Muscle layer of colon (tissue), 2 donors: ENCODE measurements at regions not wholly inside any gene's neighbourhood (a gene's known extent, or its start where the extent isn't known, plus 50 kb on each side); places are given as distances from the start of the nearest gene placed in this dataset.

Source experiments
- H3K27ac ChIP-seq: one replicate; pipeline ENCODE4 v1.7.0; 2013; ENCODE audit warnings: low read depth, mild to moderate bottlenecking, low read length, moderate library complexity
- H3K27me3 ChIP-seq, 2 donors: one replicate each; pipeline ENCODE4 v1.7.0; 2013; ENCODE audit warnings: low read length in 2 of 2, mild to moderate bottlenecking in 2 of 2; ENCODE audit not compliant: insufficient read depth in 2 of 2, control insufficient read depth in 1 of 2
- H3K36me3 ChIP-seq: one replicate; pipeline ENCODE4 v1.7.0; 2013; ENCODE audit warnings: mild to moderate bottlenecking, low read length; ENCODE audit not compliant: insufficient read depth
- H3K4me1 ChIP-seq: one replicate; pipeline ENCODE4 v1.7.0; 2013; ENCODE audit warnings: mild to moderate bottlenecking, low read length; ENCODE audit not compliant: insufficient read depth
- H3K4me3 ChIP-seq, 2 donors: one replicate each; pipeline ENCODE4 v1.7.0; 2013; ENCODE audit warnings: low read length in 2 of 2, low read depth in 1 of 2, mild to moderate bottlenecking in 1 of 2, moderate library complexity in 1 of 2
- H3K9ac ChIP-seq: one replicate; pipeline ENCODE4 v1.7.0; 2013; ENCODE audit warnings: low read length
- H3K9me3 ChIP-seq: one replicate; pipeline ENCODE4 v1.7.0; 2013; ENCODE audit warnings: mild to moderate bottlenecking, low read length
- donor health status: abdominal sarcoma.
- donor health status: Adenocarcinoma of cecum.

DNA sequence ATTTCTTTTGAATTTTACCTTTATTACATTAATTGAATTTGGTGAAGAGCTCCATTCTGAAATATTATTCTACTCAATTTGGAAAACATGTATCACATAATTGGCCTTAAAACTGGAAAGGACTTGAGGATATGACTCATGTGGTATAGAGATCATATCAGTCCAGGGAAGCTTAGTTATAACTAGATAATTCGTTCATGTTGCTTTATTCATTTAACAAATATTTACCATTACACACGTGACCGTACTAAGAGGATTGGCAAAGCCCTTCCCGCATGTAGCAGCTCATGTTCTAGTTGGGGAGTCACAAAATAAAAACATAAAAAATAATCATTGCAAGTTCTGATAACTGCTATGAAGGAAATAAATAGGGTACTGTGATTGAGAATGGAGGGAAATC is 1816.5 kb downstream of the MAT2B start:
- Histone ChIP-seq H3K36me3 (no peaks in the 10 kb centered on the region), H3K4me1 (no peaks in the 10 kb centered on the region), H3K27me3 (no peaks in the 10 kb centered on the region), H3K4me3 (no peak overlapping the region), H3K27ac (no peak overlapping the region), H3K9me3 (no peaks in the 10 kb centered on the region), H3K9ac (no peak overlapping the region)

DNA sequence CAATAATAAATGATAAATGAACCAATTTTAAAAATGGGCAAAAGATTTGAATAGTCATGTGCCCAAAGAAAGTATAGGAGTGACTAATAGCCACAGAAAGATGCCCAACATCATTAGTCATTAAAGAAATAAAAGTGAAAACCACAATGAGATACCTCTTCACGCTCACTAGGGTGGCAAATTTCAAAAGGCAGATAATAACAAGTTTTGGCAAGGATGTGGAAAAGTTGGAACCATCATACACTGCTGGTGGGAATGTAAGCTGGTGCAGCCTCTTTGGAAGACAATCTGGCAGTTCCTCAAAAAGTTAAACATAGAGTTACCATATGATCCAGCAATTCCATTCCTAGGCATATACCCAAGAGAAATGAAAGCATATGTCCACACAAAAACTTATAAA is 1819.8 kb downstream of the MAT2B start:
- H3K36me3 ChIP-seq = no peaks in the 10 kb centered on the region
- no peak overlapping the region for H3K9ac ChIP-seq
- no peak overlapping the region for H3K27ac ChIP-seq
- H3K9me3 ChIP-seq = no peaks in the 10 kb centered on the region
- no peaks in the 10 kb centered on the region for H3K4me1 ChIP-seq
- H3K27me3 ChIP-seq = no peaks in the 10 kb centered on the region
- no peak overlapping the region for H3K4me3 ChIP-seq

DNA sequence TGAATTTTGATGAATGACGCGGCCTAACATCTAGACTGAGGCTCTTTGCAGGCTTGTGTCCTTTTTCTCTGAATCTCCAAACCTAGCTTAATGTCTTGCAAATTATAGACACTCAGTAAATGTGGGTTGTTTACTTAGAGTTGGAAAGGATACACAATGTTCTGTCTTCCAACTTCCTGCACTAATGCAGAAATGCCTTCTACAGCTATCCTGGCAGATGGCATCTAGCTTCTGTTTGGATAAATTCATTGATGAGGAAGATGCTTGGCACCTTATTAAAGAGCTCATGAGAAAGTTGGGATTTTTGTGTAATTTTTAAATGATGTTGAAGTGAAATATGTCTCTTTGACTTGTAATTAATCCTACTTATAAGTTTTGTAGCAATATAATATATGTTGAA is 1822.2 kb downstream of the MAT2B start:
- no peaks in the 10 kb centered on the region for H3K27me3 ChIP-seq
- no peak overlapping the region for H3K27ac ChIP-seq
- no peaks in the 10 kb centered on the region for H3K9me3 ChIP-seq
- no peak overlapping the region for H3K4me3 ChIP-seq
- H3K9ac ChIP-seq = no peak overlapping the region
- H3K4me1 ChIP-seq = no peaks in the 10 kb centered on the region
- no peaks in the 10 kb centered on the region for H3K36me3 ChIP-seq

DNA sequence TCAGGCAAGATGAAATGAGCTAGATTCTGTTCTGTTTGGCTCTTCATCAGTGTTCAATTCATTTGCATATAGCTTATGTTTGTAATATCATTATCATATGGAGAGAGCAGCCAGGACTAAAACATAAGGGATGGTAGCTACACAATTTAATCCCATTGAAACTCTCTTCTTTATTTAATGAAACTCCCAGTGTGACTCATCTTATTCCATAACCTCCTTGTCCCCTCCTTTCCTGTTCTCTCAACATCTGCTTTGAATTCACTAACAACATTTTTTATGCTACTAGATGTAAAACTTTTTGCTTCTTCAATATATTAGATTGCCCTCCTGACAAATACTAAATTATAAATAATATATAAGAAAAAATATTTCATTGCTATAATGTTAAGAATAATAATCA is 1823.4 kb downstream of the MAT2B start:
- no peaks in the 10 kb centered on the region for H3K9me3 ChIP-seq
- H3K27me3 ChIP-seq = no peaks in the 10 kb centered on the region
- no peaks in the 10 kb centered on the region for H3K4me1 ChIP-seq
- H3K9ac ChIP-seq = no peak overlapping the region
- H3K4me3 ChIP-seq = no peak overlapping the region
- no peak overlapping the region for H3K27ac ChIP-seq
- no peaks in the 10 kb centered on the region for H3K36me3 ChIP-seq

DNA sequence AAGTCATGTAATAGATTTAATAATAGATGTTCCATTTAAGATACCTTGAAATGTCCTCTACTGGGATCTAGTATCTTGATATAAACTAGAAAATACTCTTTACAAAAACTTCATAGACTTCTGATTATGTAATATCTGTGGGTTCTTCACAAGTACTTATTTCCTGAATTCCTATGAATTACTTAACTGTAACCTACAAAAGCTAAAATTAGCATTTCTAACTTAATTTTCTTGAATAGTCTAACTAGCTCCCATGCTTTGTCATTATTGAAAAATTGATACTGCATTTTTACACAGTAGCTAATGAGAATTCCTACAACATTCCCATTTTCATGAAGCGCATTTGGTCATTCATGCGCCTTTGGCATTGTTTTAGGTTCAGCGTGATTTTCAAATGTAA is 1828.2 kb downstream of the MAT2B start:
- no peak overlapping the region for H3K27ac ChIP-seq
- H3K9me3 ChIP-seq = no peaks in the 10 kb centered on the region
- no peaks in the 10 kb centered on the region for H3K36me3 ChIP-seq
- H3K4me3 ChIP-seq = no peak overlapping the region
- no peaks in the 10 kb centered on the region for H3K4me1 ChIP-seq
- H3K9ac ChIP-seq = no peak overlapping the region
- no peaks in the 10 kb centered on the region for H3K27me3 ChIP-seq

DNA sequence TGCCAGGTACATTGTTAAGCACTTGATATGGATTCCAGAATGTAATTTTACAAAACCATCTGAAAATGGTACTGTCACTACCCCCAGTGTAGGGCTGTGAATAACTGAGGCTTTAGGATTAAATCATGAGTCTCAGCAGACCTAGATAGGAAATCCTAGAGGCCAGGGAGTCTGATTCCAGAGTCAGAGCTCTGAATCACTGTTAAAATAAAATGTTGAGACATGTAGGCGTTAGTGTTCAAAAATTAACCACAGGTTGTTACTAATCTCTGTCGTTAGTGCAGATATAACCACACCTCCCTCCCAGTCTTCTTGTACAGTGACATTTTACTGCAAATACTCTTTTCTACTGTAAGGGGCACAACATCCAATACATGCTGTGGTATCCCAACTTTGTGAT is 1828.8 kb downstream of the MAT2B start:
- no peaks in the 10 kb centered on the region for H3K36me3 ChIP-seq
- no peak overlapping the region for H3K9ac ChIP-seq
- H3K4me3 ChIP-seq = no peak overlapping the region
- no peaks in the 10 kb centered on the region for H3K4me1 ChIP-seq
- no peaks in the 10 kb centered on the region for H3K9me3 ChIP-seq
- no peak overlapping the region for H3K27ac ChIP-seq
- no peaks in the 10 kb centered on the region for H3K27me3 ChIP-seq

DNA sequence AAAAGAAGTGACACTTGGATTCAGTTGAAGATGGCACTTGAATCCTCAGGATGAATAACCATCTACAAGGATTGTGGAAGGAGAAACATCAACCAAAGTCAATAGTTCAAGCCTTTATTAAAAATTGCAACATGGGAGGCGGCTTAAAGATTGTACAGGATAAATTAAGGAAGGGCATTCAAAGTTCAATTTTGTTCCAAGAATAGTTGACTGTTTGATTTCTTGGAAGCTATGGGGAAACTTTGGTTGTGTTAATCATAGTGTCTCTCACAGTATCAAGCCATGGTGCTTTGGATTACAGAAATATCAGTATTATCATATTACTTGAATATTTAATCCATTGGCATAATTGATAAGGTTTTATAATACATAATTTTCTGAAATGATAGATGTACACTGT is 1844.3 kb downstream of the MAT2B start:
- no peak overlapping the region for H3K27ac ChIP-seq
- no peaks in the 10 kb centered on the region for H3K9me3 ChIP-seq
- H3K27me3 ChIP-seq = no peaks in the 10 kb centered on the region
- H3K4me1 ChIP-seq = no peaks in the 10 kb centered on the region
- H3K36me3 ChIP-seq = no peaks in the 10 kb centered on the region
- no peak overlapping the region for H3K4me3 ChIP-seq
- H3K9ac ChIP-seq = no peak overlapping the region

DNA sequence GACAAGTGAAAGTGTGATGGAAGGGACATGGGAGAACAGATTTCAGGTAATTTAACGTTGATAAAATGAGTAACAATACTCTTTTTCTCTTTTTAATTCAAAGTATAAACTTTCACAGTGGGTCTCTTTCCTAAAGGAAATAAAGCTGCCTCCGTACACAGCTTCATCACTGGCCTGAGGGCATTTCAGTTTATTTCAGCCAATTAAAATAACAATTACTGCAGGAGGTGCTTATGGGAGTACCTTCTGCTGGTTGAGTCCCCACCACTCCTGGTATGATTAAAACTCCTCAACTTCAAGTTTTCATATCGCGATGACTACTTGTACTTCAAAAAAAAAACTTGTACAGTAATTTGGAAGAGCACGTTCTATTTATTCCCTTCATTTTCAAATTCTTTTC is 1845.9 kb downstream of the MAT2B start:
- Histone ChIP-seq H3K36me3 (no peaks in the 10 kb centered on the region), H3K27me3 (no peaks in the 10 kb centered on the region)

DNA sequence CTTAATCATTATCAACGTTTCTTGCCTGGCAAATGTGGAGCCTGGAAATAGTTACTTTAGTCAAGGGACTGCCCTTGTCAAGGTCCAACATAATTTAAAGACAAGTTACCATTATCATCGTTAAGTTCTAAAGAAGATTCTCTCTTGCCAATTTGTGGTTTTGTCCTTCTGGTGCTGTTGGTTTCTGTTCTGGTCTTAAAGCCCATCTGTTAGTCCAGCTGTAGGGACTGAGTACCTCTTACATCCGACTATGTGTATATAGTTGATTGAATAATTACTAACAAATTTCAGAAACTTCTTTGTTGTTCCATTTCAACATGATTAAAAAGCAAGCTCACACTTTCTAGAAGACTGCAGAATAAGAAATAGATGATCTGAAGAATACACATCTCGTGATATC is 1854.9 kb downstream of the MAT2B start:
- Histone ChIP-seq H3K27ac (no peak overlapping the region), H3K9me3 (no peaks in the 10 kb centered on the region), H3K4me1 (no peaks in the 10 kb centered on the region), H3K36me3 (no peaks in the 10 kb centered on the region), H3K27me3 (no peaks in the 10 kb centered on the region), H3K9ac (no peak overlapping the region), H3K4me3 (no peak overlapping the region)

More for the DNA sequence above, 1845.9 kb downstream of the MAT2B start:
- Histone ChIP-seq H3K9ac (no peak overlapping the region), H3K4me3 (no peak overlapping the region), H3K9me3 (no peaks in the 10 kb centered on the region), H3K4me1 (no peaks in the 10 kb centered on the region), H3K27ac (no peak overlapping the region)

DNA sequence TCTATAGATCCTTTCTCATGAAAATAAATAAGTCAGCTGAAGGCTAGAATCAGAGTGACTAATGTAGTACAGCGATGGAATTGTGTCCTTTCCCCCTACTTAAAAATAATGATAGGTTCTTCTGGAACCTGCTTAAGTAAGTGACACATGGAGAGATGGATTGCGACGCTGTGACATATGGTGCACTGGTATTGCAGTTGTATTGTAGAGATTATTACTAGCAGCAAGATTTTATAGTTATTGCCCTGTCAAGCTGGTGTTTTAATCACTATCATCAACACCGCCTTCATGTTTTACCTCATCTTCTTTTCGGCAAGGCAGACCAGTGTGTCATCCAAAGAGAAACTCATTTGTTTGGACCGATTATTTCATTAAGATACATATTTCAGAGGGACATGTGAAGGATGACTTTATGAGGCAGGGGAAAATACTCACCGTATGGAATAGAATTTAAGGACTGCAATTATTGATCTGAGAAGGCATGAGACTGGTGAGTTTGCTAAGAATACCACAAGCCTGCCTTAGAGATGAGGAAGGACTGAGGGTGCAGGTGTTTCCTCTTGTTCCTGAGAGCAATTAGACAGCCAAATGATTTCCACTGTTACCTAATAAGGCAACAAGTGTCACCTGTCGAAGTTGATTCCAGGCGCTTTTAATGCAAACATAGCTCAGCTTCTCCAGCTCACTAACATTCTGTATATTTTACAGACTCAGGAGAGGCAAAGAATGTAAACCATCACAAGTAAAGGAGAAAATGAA is 1855.5 kb downstream of the MAT2B start:
- no peaks in the 10 kb centered on the region for H3K36me3 ChIP-seq
- H3K4me1 ChIP-seq = no peaks in the 10 kb centered on the region
- no peaks in the 10 kb centered on the region for H3K27me3 ChIP-seq
- H3K4me3 ChIP-seq = no peak overlapping the region
- H3K9ac ChIP-seq = no peak overlapping the region
- no peak overlapping the region for H3K27ac ChIP-seq
- H3K9me3 ChIP-seq = no peaks in the 10 kb centered on the region

DNA sequence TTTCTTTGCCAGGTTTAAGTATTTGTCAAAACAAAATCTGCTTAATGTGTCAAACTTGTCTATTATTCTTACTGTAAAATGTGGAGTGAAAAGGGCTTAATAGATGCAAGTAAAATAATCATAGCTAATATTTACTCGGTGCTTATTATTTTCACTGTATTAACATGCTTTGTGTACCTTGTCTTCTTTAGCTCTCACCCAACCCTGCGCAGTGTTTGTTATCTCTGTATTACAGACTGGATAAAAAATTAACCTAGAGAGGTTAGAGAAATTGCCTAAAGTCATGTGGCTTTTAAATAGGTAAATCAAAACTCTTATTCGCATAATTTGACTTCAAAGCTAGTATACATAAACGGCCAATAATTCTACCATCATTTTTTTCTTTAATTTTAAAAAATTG is 1864.8 kb downstream of the MAT2B start:
- Histone ChIP-seq H3K27ac (no peak overlapping the region), H3K4me3 (no peak overlapping the region)

DNA sequence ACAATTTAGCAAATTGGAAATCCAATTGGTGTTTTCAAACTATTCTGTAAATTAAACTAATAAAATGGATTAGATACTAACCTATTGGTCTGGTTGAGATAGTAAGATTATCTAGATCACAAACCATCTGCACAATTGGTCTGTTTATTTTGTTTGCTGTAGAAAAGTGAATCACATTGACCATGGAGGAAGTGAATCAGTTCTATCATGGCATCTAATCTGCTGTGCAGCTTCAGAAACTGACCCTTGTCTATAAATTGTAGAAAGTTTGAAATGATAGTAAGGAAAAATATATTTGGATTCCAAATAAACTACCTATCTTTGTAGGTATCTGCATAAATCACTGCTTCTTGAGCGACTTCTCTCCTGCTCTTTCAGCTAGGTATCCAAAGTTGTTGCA is 1865.4 kb downstream of the MAT2B start:
- Histone ChIP-seq H3K9ac (no peak overlapping the region), H3K4me3 (no peak overlapping the region), H3K9me3 (no peaks in the 10 kb centered on the region), H3K27ac (no peak overlapping the region), H3K36me3 (no peaks in the 10 kb centered on the region), H3K27me3 (no peaks in the 10 kb centered on the region), H3K4me1 (no peaks in the 10 kb centered on the region)

More for the DNA sequence above, 1864.8 kb downstream of the MAT2B start:
- H3K4me1 ChIP-seq = no peaks in the 10 kb centered on the region
- no peaks in the 10 kb centered on the region for H3K27me3 ChIP-seq
- no peaks in the 10 kb centered on the region for H3K9me3 ChIP-seq
- H3K36me3 ChIP-seq = no peaks in the 10 kb centered on the region
- no peak overlapping the region for H3K9ac ChIP-seq
